GOT3 (cell line): ENCODE measurements at regions not wholly inside any gene's neighbourhood (a gene's known extent, or its start where the extent isn't known, plus 50 kb on each side); places are given as distances from the start of the nearest gene placed in this dataset.
"Not testable (repeated sequence)": the region's sequence is repeated elsewhere in the genome, so short reads cannot be mapped to it uniquely, and the experiment has no call there.

Source experiments
- DNase-seq: peaks from one replicate; lab custom pipeline; 2025; ENCODE audit warnings: mixed read lengths; lab: John Stamatoyannopoulos, UW

DNA sequence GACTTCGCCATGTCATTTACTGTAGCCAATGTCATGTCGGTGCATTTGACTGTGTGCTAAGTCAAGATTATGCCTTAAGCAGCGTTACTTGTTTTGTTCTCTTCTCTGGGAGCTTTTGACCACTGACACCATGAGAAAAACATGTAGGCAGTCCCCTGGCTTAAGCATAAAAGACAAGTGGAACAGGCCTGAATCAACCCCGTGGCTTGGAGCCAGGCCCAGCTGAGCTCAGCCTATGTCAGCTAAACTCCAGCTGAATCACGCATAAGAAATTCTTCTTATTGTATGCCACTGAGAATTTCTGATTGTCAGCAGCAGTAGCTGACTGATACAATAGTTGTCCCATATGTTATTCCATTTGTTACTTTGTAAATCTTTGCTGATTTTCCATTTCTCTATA is 261.9 kb downstream of the CBLL2 start:
- no peak for DNase-seq

DNA sequence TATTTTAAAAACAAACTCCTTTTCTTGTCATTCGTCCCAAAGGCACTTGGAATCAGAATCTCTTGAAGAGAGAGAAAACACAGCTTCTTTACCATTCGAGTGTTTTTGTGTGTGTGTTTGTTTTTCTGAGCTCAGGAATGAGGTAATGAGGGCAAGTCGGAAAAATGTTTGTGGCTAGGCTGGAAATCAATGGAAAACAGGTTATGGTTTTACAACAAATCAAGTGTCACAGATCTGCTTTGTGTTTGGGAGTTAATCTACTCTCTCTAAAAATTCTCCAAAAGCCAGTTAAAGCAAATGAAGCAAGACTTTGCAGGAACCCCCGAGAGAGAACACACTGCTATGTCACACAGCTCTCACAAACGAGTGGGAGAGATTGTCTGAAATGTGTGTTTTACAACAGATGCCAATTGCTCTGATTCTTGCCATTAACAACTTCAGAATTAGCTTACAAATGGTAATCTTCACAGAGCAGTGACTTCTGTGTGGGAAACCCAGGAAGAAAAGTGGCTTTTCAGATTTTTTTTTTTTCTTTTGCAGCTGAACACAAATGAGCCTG is 264.1 kb downstream of the CBLL2 start:
- no peak for DNase-seq

DNA sequence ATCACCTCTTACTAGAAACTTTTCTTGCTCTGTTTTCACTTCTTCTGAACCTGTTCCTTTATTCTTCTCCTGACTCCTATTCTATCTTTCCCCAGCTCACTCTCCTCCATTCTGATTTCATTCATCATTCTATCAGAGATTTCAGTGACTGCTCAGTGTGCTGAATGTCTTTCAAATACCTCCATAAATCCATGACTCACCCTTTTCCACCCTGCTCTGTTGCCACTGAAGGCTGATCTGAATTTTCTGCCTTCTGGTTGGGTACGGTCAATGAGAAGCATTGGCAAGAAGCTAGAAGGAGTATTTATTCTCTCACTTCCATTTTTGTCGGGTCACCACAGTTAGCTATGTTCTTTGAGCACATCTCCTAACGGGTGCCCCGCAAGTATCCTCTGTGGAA is 265.9 kb downstream of the CBLL2 start:
- DNase-seq = no peak

DNA sequence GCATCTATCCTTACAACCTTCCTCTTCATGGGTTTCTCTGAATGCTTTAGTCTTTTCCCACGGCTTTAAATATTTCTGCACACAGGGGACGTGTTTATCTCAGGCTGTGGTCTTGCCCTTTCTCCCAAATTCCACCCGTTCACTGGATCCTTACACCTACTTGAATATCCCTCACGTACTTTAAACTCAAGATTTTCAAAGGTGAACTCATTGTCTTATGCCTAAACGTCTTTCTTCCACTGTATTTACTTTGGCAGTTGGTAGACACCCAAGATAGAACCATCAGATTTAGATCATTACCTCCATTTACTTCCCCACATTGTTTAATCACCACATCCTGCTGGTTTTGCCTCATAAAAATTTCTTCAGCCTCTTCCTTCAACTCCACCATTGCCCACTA is 269.2 kb downstream of the CBLL2 start:
- DNase-seq = no peak

DNA sequence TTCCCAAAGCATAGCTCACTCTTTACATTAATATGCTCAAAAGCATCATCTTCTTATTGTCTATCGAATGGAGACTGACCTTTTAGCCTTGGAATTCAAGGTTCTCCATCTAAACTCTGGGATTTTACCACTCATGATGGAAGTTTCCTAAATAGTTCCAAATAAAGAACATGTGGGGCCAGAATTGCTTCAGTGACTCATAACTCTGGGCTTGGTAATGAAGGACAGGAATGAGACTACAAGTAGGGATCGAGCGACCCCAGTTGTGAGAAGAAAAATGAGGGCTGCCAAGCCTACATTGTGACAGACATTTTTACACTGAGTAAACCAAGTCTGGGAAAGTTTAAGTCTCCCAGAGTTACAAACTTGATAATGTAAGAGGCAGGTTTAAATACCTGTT is 269.9 kb downstream of the CBLL2 start:
- DNase-seq = no peak

DNA sequence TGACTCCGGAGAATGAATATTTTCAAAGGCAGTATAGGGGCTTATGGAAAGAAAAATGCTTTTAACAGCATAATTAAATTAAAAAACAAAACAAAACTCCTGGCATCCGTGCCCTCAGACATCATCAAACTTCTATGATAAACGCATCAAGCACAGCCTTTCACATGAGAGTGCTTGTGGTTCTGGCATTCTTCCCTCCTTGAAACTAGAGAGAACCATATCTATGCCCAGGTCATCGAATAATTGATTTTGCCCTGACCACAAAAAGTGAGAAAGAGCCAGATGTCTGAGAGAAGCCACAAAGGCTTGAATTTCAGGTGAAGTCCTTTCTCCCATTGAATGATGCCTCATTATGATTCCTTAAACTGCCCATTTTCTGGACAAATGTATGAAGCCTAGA is 286.8 kb downstream of the CBLL2 start:
- DNase-seq = no peak

DNA sequence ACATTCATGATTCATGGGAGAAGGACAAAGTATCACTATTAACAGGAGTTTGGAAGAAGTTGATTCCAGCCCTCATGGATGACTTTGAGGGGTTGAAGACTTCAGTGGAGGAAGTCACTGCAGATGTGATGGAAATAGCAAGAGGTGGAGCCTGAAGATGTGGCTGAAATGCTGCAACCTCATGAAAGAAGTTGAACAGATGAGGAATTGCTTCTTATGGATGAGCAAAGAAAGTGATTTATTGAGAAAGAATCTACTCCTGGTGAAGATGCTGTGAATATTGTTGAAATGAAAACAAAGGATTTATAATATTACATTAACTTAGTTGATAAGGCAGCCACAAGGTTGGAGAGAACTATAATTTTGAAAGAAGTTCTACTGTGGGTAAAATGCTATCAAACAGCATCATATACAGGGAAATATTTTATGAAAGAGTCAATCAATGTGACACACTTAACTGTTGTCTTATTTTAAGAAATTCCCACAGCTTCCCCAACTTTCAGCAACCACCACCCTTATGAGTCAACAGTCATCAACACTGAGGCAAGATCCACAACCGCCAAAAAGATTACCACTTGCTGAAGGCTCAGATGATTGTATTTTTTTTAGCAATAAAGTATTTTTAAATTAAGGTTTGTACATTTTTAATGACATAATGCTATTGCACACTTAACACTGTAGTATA is 302.6 kb downstream of the CBLL2 start:
- no peak for DNase-seq

DNA sequence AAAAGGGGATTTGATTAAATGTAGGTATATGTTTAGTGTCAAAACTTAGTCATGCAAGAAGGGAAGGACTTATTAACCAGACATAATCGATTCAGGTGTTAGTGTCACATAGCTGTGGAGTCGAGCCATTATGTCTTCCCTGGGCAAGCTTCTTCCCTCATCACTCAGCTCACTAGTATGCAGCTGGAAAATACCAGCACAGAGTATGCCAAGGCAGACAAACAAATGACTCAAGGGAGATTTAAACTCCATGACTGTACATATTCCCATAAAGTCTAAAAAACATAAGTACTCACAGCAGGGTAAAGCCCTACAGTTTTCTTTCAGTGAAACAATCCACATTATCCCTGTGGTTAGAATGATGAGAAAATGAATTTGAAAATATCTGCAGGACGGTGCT is 304.5 kb downstream of the CBLL2 start:
- no peak for DNase-seq

DNA sequence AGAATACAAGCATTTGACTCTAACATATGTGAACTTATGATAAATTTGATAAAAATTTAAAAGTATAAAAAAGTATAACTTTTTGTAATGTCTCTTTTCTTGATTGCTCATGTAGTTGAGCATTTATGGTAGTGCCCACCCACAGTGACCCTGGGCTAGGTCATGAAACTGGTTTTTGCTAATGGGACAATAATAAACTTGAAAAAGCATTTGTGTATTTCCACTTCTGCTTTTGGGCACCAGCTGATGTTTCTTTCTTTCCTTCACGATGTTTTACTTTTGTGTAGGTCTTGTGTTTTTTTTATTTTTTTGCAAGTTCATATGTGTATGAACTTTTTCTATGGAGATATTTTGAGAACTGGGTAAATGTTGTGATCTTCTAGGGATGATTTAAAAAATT is 313.1 kb downstream of the CBLL2 start:
- DNase-seq = no peak

DNA sequence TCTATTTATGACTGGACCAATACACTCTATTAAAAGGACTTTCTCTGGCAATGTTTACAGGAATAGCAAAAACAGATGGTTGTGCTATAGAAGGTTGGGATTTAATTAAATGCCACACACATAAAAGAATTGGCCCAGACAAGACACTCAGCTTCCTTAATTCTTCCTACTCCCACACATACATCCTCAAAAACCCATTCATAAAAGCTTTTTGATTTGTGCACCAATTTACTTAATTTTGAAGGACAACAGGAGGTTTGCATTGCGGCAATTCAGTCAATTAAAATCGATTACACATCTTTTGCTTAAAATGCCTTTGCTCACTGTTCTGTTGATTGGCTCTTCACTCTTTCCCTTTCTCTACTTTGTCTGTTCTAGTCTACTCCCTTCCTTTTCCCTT is 317.1 kb downstream of the CBLL2 start:
- DNase-seq = no peak

DNA sequence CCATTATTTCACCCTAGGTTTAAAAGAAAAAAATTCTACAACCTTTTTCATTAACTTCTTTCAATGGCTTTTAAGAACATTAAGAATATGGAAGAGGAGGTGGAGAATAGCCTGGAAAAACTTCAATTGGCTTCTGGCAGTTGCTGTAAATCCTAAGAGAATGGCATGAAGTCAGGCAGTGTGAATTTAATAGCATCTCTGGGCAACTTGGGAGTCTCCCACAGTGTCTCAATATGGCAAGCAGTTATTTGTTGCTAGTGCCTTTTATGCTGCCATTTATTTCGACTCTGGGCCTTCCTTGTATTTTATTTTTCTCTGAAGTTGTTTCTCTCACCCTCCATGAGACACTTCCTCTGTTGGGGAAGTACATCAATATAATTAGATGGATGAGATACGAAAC is 322.1 kb downstream of the CBLL2 start:
- DNase-seq = no peak

DNA sequence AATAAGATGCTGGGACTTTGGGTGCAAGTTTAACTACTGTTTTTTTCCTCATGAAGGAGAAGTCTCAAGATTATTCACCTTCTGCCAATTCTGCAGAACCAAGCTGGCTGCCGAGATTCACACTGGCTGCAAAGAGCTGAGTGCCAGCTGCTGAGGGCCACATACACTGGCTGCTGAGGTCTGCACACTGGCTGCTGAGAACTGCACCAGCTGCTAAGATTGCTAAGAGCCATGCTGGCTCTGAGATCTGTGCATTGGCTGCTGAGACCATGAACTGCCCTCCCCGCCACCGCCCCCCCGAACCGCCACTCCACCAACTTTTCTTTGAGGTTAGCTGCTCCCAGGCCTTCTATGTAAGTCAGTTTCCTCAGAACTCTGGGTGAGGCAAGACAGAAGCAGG is 330.3 kb downstream of the CBLL2 start:
- no peak for DNase-seq

DNA sequence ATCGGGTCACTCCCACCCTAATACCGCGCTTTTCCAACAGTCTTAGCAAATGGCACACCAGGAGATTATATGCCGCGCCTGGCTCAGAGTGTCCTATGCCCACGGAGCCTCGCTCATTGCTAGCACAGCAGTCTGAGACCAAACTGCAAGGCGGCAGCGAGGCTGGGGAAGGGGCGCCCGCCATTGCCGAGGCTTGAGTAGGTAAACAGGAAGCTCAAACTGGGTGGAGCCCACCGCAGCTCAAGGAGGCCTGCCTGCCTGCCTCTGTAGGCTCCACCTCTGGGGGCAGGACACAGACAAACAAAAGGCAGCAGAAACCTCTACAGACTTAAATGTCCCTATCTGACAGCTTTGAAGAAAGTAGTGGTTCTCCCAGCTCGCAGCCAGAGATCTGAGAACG is 336.7 kb downstream of the CBLL2 start:
- not testable (repeated sequence) for DNase-seq

DNA sequence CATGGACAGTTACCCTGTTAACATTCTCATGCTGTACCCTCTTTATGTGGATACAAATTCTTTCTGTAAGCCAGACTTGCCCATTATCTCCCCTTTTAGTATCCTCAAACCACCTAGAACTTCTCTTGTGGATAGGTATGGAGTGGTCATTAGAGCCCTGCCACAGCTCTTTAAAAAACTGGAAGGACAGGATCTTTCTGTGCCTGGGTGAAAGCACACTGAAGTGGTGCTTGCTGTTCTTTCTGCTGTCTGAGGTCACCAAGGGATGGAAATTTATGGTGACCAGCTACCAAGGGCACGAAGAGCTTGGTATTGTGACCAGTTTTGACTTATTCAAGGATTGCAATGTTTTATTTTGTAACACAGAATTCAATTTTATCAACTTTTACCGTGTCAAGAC is 344.2 kb downstream of the CBLL2 start:
- no peak for DNase-seq

DNA sequence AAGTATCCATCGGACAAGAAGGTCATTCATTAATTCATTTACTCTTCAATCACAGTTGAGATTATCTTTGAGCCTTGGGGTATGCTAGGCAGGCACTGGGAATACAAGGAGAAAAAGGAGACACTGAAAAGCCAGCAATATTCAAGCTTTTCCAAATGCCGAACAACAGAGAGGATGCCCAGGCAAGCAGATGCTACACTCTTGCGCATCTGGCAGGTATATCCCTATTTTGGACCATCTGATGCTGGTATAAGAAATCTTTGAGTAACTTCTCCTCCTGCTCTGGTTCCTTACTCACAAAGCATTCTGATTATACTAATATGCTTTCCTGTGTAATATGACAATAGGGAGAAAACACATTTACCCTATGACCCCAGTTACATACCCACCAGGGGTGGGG is 354.9 kb downstream of the CBLL2 start:
- no peak for DNase-seq

DNA sequence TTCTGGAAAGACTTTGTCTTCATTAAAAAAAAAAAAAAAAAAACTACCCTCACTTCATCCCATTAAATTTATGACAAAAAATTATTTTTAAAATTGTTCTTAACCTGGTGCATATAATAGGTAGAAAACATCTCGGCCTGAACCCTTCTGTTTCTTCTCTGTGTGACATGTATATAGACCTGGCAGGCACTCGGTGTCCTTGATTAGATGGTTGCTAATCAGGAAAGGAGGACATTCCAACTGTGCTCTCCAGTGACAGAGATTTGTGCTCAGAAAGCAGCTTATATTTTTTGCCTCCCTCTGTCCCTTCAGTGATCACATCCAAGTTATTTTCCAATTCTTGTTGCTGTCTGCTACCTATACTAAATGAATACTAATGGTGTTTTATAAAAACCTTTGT is 355.6 kb downstream of the CBLL2 start:
- no peak for DNase-seq

DNA sequence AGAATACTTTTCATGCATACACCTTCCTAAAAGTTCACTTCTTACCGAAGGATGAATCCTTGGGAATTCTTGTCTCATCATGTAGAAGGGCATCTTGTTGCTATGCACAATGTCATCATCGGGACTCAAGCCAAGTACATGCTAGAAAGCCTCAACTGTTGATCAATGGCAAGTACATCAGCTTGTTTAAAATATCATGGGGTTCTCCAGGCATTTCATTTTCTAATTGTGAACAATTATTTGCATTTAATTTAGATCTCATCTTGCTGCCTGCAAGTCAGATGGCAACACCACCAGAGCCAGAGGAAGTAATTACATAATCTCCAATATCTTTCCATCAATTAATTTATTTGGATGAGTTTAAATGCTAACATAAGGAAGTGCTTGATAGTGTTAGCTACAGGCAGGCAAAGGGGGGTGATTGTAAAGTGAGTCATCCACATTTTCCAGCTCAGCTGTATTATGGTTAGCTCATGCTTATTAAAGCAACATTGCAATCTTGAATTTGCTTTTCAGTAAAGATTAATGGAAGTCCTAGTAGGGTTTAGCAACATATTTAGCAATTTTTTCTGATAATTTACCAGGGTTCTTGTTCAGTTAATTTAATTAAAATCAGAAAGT is 356.5 kb downstream of the CBLL2 start:
- no peak for DNase-seq

DNA sequence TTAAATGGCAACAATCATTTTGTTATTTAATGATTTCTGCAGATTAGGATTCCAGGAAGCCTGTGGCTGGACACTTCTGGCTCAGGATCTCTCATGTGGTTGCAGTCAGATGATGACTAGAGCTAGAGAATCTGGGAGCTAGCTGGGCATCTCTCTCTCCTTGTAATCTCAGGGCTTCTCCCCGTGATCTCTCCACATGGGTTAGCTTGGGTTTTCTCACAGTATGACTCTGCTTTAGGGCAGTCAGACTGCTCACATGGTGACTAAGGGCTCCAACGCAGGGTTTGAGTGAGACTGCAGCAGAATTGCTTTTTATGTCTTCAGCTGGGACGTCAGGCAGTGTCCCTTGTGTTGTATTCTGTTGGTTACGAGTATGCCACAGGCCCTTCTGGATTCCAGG is 361.4 kb downstream of the CBLL2 start:
- no peak for DNase-seq

DNA sequence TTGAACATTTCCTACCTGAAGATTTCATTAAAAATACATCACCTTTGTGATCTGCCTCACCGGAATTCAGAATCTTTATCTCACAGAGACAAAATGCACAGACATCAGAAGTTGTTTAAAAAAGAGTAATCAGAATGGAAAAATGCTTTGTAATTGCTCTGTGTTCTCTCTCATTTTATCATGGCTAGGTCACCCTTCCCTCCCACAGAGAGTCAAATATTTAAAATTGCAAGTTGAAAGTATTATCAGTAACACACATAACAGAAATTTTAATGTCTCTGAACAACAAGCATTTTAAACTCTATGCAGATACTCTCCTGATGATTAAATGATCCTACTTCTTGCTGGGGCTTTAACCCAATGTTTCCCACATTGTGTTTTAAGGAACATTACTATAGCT is 362.0 kb downstream of the CBLL2 start:
- no peak for DNase-seq

DNA sequence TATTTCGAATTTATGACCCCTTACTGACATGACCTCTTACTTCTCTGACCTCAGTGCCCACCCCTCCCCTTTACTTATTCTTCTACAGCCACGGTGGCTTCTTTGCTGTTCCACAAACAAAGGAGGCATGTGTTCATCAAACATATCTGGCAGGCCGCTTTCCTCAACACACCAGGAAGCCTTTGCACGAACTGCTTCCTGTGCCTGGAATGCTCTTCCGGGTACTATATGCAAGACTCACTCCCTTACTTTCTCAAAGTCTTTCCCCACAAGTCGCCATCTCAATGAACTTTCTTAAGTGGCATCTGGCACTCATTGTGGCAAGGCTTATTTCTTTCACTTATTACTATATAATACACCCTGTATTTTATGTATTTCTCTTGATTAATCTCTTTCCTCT is 351.5 kb upstream of the DDX53 start:
- DNase-seq = no peak

DNA sequence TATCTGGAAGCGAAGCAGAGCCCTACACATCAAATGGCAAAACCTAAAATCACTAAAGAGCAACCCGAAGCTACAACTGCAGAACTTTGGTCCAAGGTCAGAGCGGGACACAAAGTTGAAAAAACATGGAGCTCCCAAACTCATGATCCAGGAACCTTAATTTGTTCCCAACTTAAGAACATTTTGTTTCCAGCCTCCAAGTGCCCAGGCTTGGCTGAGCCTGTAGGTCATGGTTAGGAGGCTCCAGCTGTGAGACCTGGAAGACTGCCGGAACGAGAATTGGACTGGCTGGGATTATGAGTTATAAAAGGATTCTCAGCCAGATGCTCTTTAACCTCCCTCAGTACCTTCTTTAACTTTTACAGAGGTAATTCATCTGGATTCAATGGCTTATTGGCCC is 349.1 kb upstream of the DDX53 start:
- DNase-seq = no peak

DNA sequence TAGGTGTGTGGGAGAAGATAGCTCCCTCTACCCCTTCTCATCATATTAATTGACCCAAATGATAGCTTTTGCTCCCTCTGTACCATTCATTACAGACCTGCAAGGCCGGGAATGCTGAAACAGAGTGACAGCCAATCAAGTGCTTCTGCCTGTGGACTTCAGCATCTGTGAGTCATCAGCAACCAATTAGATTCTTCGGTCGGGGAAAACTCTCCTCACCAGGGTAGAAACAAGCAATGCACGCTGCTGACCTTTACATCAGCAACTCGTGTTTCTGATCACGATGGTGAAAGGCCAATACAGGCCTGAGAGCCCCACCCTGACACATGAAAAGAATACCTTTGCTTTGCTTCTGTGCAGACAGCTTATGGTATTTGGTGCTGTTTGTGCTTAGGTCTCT is 347.2 kb upstream of the DDX53 start:
- no peak for DNase-seq

DNA sequence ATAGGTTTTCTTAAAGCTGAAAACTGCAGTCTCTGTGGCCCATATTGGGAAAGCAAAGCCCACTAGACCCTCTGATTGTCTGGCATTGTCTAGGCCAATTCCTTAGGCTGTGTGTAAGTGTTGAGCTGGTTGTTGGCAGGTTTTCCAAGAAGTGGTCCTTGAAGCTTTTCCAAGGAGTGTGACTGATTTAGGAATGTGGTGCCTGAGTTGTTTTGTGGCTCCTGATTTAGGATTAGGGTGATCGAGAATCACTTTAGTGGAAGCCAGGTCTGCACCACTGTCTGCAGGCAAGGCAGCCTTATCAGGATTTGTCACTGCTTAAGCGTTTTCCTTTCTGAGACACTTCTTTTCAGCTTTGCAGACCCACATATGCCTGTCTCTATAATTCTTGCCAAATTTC is 339.0 kb upstream of the DDX53 start:
- no peak for DNase-seq

DNA sequence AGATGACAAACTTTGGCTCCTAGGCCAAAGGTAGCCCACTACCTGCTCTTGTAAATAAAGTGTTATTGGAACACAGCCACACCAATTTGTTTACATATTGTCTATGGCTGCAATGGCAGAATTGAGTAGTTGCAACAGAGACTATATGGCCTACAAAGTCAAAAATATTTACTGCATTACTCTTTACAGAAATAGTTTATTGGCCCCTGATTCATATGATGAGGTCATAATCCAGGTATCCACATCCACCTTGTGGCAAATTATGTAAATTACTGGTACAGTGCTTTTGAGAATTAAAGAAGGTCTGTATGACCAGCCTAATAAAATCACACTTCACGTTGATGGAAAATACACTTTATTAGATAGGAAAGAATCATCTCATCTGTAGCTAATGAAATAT is 337.0 kb upstream of the DDX53 start:
- DNase-seq = no peak
